ENCODE measurements at regions not wholly inside any gene's neighbourhood (a gene's known extent, or its start where the extent isn't known, plus 50 kb on each side); places are given as distances from the start of the nearest gene placed in this dataset.
"Not testable (repeated sequence)": the region's sequence is repeated elsewhere in the genome, so short reads cannot be mapped to it uniquely, and the experiment has no call there.

- no peak for DNase-seq (ENCODE audit: low read depth)
Observed at GRCh38 chr4:138892483-138893407, 122.8 kb upstream of the NOCT start.

DNA sequence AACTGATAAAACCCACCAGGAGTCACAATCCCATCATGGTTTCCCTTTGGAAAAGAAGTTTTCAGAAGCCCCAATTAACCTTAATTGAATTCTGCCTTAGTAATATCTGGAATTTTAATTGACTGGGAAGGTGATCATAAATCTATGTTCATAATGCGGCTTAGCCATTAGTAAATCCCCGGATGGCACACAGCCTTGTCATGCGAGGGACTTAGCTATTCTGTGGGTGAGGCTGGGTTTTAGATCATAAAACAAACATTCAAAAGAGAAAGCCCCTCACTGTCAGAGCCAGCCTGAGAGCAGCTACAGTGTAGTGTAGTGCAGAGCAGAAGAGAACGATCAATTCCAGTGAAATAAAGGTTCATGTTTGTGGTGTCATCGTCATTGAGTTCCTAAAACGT is 124.0 kb upstream of the NOCT start:
- no peak for DNase-seq (ENCODE audit: low read depth)

DNA sequence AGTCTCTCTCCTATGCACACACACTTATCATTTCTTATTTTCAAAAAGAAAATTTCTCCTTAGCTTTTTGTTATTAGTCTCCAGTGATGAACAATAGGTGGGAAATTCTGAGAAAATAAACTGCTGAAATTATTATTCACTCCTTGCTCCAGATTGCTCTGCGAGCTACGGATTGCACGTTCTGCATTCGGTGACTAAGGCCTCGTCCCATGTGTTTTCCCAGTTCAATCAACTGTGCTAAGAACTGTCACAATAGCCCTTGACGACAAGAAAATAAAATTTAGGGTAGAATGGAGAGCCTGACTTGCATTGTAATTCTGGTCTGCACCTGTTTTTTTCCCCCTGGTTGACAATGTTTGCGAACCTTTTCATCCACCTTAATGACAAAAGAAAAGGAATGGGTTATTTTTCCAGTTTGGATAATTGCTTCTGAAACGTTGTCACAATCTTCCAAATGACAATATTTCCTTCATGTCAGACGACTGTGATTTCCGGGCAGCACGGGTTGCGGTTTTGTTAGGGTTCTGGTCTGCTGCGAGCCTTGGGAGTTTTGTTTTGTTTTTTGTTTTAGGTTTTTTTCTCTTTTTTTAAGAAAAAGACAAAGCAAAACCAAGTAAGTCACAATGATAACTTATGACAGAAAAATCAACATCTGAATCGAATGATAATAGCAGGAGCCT is 124.5 kb upstream of the NOCT start:
- no peak for DNase-seq (ENCODE audit: low read depth)

- DNase-seq (ENCODE audit: low read depth): no peak
Observed at GRCh38 chr4:138889216-138889615, 126.4 kb upstream of the NOCT start.

- DNase-seq (ENCODE audit: low read depth): no peak
Observed at GRCh38 chr4:138887741-138888140, 127.8 kb upstream of the NOCT start.

- DNase-seq (ENCODE audit: low read depth): no peak
Observed at GRCh38 chr4:138887341-138887740, 128.2 kb upstream of the NOCT start.

DNA sequence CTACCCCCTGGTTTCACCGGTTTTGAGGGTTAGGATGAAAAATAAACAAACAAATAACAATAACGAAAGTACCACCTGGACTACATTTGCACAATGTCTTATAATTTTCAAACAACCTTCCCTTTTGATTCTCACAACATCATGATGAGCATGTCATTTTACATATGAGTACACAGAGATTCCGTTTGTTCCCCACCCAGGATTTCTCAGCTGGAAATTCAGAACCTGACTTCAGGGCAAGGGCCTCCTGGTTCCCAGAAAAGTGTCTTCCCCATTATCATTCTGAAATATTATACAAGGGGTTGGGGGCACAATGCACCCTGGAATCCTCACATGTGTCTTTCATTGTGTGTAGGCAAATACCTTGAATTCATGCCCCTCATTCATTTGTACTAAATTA is 135.8 kb upstream of the NOCT start:
- no peak for DNase-seq (ENCODE audit: low read depth)

DNA sequence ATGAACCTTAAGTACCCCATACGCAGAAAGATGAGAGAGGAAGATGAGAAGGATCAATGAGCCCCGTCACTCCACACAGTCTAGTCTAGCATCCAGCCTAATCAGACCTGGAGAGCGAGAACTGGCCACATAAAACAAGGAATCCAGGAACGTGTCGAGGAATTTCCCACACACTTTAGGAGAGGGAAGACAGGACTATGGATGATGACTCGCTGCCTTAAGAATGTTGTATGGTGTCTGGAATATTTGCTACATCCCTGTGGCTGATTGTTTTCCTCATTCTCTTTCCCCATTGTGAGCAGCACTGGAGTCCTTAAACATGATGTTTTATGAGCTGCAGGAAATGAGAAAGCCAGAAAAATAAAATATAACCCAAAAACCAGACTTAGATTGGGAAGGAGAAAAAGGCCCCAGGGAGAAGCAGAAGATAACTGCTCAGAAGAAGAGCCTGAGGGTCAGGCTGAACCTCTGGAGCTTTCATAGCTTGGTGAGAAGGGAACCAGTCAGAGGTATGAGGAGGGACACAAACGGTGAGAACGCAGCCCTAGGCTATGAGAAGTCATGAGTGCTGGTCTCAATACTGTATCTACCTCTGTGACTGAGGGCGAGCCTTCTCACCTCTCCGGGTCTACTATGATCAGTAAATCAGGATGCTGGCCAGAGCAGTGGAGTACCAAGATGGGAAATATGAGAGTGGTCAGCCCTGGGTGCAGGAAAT is 139.5 kb upstream of the NOCT start:
- DNase-seq (ENCODE audit: low read depth): peak; percentile 83

GRCh38 chr4:138871555-138871875 is 144.1 kb upstream of the NOCT start:
- no peak for DNase-seq (ENCODE audit: low read depth)

DNA sequence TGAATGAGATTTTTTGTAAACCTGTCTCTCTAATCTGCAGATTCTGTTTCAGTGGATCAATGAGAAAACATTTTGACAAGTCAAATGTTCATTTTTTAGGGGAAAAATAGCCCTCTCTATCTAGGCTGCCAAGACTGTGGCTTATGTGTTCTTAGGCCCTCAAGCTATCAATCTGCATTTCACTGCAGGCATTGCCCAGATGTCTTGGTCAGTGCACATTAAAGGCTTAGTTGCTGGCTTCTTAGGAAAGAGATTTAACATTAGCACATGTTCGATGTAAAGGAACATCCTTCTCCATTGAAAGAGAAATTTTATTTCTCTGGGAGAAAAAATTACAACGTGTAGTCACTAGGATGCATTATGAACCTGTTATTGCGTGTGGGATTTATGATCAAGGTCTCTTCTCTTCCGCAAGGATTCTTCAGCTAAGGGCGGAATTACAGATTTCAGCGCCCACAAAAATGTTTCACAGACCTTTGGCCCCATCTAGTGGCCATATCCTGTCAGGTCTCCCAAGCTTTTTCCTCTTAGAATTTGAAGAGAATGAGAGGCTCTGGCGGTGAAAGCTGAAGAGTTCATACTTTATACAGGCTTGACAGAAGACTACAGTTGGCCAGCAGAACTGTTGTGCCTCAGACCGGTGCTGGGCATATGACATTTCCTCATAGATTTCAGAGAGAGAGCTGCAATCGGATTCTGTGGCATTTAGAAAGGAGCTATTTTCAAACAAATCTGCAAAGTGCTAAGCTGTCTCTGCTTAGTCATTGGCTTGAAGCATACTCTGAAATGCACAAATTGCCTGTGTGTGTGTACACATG is 144.6 kb upstream of the NOCT start:
- peak; percentile 59 for DNase-seq (ENCODE audit: low read depth)

DNA sequence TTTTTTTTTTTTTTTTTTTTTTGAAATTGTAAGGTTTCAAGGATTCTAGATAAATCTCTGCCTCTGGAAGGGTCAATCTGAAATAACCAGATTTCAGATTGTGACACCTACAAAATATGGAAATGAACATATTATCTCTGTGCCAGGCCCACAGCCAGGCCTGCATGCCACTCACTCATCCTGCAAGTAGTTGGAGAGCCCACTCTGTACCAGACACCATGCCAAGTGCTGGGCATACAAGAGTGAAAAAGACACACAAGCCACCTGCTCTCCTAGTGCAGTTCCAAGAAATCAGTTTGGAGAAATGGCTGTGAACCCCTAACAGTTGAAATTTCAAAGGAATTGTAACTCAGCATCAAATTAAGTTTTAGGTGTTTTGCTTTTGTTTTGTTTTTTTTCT is 145.9 kb upstream of the NOCT start:
- no peak for DNase-seq (ENCODE audit: low read depth)

- no peak for DNase-seq (ENCODE audit: low read depth)
Observed at GRCh38 chr4:138869165-138869564, 146.4 kb upstream of the NOCT start.

DNA sequence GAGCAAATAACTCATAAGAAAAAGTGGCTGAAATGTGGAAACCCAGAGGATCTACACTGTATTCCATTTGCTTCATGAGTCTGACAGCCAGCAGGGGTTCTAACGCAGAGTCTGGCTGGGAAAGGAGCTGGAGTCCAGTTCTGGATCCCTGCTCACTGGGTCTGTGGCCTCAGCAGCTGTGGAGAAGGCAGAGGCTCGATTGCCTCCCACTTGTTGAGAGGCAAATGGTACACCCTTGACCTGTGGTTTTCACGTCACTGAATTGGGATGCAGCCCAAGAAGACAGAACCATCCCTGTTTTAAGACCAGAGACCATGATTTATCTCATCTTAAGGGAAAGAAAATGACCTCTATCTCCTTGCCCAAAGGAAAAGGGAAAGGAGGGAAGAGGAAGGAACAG is 147.0 kb upstream of the NOCT start:
- no peak for DNase-seq (ENCODE audit: low read depth)

- DNase-seq (ENCODE audit: low read depth): no peak
Observed at GRCh38 chr4:138867404-138867803, 148.2 kb upstream of the NOCT start.

DNA sequence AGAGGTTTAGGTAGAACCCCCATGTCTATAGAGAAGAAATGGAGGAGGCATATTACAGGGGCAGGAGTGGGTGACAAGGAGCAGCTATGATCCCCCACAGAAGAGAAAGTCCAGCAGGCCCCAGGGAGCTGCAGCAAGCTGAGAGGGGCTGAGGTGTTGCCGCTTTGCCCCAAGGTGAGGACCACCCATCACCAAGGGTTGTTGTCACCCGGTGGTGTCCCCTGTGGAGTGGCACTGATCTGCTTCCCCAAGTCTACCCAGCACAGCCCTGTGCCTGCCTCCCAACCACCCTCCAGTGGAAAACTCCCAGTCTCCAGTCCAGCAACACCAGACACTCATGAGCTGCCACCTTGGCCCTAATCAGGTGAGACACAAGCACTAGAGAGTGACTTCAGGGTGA is 149.3 kb upstream of the NOCT start:
- no peak for DNase-seq (ENCODE audit: low read depth)

- DNase-seq (ENCODE audit: low read depth): no peak
Observed at GRCh38 chr4:138865765-138866164, 149.8 kb upstream of the NOCT start.

- no peak for DNase-seq (ENCODE audit: low read depth)
Observed at GRCh38 chr4:138864961-138865720, 150.4 kb upstream of the NOCT start.

DNA sequence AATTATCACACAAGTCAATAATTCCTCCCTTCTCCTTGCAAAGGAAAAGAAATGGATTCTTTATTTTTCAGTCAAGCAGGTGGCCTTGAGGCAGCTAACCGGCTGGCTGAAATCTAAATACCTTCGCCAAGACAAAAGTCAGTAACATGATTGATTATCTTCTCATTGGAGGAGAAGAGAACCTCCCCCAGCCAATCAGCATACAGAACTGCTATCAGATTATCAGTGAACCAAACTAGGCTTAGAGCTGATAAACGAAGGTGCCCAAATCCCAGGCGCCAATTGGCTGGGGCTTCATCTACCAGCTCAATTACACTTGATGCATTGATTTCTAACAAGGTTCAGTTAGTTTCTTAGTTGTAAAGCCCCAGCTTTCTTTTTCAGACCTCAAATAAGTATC is 152.4 kb upstream of the NOCT start:
- no peak for DNase-seq (ENCODE audit: low read depth)

- DNase-seq (ENCODE audit: low read depth): peak; percentile 45
Observed at GRCh38 chr4:138861135-138861534, 154.4 kb upstream of the NOCT start.

- not testable (repeated sequence) for DNase-seq (ENCODE audit: low read depth)
Observed at GRCh38 chr4:138860357-138860756, 155.2 kb upstream of the NOCT start.

DNA sequence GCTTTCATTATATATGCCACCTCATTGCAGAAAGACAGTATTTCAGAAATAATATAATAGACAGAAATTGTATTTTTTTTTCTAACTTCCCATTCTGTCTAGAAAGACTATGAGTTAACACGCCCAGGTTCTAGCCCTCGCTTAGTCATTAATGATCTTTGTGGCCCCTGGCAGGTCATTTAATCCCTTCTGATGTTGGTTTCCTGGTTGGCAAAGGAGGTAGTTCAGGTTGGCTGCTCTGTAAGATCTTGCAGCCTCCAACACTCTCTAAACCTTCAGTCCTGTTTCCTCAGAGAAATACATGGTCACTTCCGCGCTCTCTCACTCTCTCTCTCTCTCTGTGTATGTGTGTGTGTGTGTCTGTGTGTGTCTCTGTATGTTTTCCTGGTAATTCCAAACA is 156.3 kb upstream of the NOCT start:
- DNase-seq (ENCODE audit: low read depth): peak; percentile 40
